Coronary artery (tissue), 2 donors: ENCODE measurements at regions not wholly inside any gene's neighbourhood (a gene's known extent, or its start where the extent isn't known, plus 50 kb on each side); places are given as distances from the start of the nearest gene placed in this dataset.

Experiments used
- DNase-seq: peaks from one replicate; pipeline ENCODE4 v3.0.0-alpha.2; 2017; ENCODE audit warnings: low spot score
- H3K27ac ChIP-seq, 2 donors: fragments of 200-600 bp; sonication (generic); one replicate each; pipeline ENCODE4 v1.5.1; 2016 to 2019
- H3K4me3 ChIP-seq: fragments of 200-600 bp; sonication (generic); 2 replicates; pipeline ENCODE4 v1.5.1; 2016; ENCODE audit warnings: mild to moderate bottlenecking, moderate library complexity
- TF ChIP-seq, protein P1 (sequence below): fragments of 200-600 bp; sonication (generic); IDR thresholded peaks from one replicate; pipeline ENCODE4 v1.5.1; 2019; ENCODE audit warnings: antibody characterized with exemption

DNA sequence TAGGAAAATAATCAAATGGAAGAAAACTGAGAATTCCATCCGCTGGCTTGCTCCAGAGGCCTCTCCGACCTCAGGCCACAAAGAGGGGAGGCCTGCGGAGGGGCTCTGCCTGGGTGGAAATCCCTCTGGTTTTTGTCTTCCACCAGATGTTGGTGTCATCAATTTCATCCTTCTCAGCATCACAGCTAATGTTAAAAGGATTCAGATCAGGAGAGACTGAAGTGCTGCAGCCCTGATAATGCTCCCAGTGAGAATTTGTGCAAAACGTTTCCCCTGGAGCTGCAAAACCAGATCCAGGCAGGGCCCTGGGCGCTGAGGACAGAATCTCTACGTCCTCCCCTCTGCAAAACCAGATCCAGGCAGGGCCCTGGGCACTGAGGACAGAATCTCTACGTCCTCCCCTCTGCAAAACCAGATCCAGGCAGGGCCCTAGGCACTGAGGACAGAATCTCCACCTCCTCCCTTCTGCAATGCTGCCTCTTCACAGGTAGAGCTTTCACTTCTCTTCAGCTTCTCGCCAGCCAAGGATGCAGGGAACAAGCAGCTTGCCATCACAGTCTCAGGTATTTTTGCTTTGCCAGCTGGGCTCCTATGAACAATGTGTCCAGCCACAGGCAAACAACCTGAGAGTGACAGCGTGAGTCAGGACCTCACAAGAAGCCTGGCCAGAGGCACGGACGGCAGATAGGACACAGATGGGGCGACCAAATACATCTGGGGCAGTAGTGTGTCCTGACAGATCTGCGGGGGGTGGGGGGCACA, 81.2 kb downstream of the TMEM18 start:
- Histone ChIP-seq H3K4me3 (no peak overlapping the region), H3K27ac (no peak overlapping the region)
- DNase-seq: no peak
- TF ChIP-seq, protein P1, sequence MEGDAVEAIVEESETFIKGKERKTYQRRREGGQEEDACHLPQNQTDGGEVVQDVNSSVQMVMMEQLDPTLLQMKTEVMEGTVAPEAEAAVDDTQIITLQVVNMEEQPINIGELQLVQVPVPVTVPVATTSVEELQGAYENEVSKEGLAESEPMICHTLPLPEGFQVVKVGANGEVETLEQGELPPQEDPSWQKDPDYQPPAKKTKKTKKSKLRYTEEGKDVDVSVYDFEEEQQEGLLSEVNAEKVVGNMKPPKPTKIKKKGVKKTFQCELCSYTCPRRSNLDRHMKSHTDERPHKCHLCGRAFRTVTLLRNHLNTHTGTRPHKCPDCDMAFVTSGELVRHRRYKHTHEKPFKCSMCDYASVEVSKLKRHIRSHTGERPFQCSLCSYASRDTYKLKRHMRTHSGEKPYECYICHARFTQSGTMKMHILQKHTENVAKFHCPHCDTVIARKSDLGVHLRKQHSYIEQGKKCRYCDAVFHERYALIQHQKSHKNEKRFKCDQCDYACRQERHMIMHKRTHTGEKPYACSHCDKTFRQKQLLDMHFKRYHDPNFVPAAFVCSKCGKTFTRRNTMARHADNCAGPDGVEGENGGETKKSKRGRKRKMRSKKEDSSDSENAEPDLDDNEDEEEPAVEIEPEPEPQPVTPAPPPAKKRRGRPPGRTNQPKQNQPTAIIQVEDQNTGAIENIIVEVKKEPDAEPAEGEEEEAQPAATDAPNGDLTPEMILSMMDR: no peak

- no peak for DNase-seq
- Histone ChIP-seq H3K27ac (no peak overlapping the region), H3K4me3 (no peak overlapping the region)
- TF ChIP-seq, protein P1: no peak
These were observed 81.9 kb downstream of the TMEM18 start for GRCh38 chr2:595141-595815.

DNA sequence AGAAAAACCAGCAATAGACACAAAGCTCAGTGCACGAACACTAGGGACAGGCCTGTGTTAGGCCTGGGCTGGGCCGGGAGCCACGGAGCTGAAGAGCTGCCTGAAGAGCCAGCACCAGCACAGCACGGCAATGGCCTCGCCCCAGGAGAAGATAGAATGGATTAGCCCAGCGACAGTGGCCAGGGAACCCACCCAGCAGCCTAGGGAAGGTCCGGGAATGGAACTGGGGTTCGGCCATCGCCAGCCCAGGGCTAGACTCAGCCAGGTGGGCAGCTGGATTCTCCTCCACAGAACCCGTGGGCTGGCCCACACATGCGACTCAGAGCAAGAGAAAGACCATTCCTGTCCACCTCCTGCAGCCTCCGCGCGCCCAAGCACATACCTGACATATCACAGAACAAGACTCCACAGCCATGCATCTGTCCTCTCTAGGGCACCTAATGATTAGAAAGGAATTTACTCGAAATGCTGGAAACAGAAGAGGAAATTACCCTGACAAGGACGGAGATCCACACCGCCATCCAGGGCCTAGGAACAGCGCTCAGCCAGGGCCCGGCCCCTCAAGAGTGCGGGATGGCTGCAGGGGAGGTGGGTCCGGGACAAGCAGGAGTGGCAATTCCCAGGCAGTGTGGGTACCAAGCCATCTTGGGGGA, 82.8 kb downstream of the TMEM18 start:
- H3K27ac ChIP-seq: no peak overlapping the region
- H3K4me3 ChIP-seq: no peak overlapping the region
- TF ChIP-seq, protein P1: no peak
- DNase-seq: no peak

GRCh38 chr2:593356-594026, 83.7 kb downstream of the TMEM18 start:
- no peak overlapping the region for H3K27ac ChIP-seq
- no peak for DNase-seq
- TF ChIP-seq, protein P1: no peak
- H3K4me3 ChIP-seq: no peak overlapping the region

GRCh38 chr2:592737-593136, 84.5 kb downstream of the TMEM18 start:
- Histone ChIP-seq H3K4me3 (no peak overlapping the region), H3K27ac (no peak overlapping the region)
- TF ChIP-seq, protein P1: no peak
- no peak for DNase-seq

GRCh38 chr2:590214-591175, 86.7 kb downstream of the TMEM18 start:
- TF ChIP-seq, protein P1: no peak
- H3K4me3 ChIP-seq: no peak overlapping the region
- no peak overlapping the region for H3K27ac ChIP-seq
- peak; percentile 33 for DNase-seq
